Esophagus muscularis mucosa (tissue), 4 donors: ENCODE measurements at regions not wholly inside any gene's neighbourhood (a gene's known extent, or its start where the extent isn't known, plus 50 kb on each side); places are given as distances from the start of the nearest gene placed in this dataset.

ENCODE experiments used
- DNase-seq: peaks from one replicate; pipeline ENCODE4 v3.0.0-alpha.2; 2017; ENCODE audit errors: extremely low spot score
- H3K27ac ChIP-seq, 4 donors: fragments of 200-600 bp; sonication (generic); replicated peaks in 1 of 4; 1 replicate in 3 of 4; 2 replicates in 1 of 4; pipeline ENCODE4 v1.5.1; 2016 to 2019; ENCODE audit warnings: mild to moderate bottlenecking in 1 of 4
- H3K27me3 ChIP-seq, 4 donors: fragments of 200-600 bp; sonication (generic); one replicate each; pipeline versions ENCODE4 v1.5.1 to v1.6.0; 2016 to 2019
- H3K36me3 ChIP-seq, 4 donors: fragments of 200-600 bp; sonication (generic); one replicate each; pipeline ENCODE4 v1.5.1; 2016 to 2019
- H3K4me1 ChIP-seq, 4 donors: fragments of 200-600 bp; sonication (generic); one replicate each; pipeline ENCODE4 v1.5.1; 2016 to 2019
- H3K4me3 ChIP-seq, 4 donors: fragments of 200-600 bp; sonication (generic); 1 replicate in 2 of 4; 2 replicates in 2 of 4; pipeline ENCODE4 v1.5.1; 2016 to 2019; ENCODE audit warnings: mild to moderate bottlenecking in 4 of 4, moderate library complexity in 1 of 4
- H3K9me3 ChIP-seq, 4 donors: fragments of 200-600 bp; sonication (generic); 1 replicate in 3 of 4; 2 replicates in 1 of 4; pipeline ENCODE4 v1.5.1; 2016 to 2019
- EP300 ChIP-seq: sonication (generic); formaldehyde crosslinking; IDR thresholded peaks from one replicate; pipeline ENCODE4 v1.6.1; 2017; ENCODE audit warnings: antibody characterized with exemption
- POLR2A ChIP-seq: fragments of 450-650 bp; IDR thresholded peaks from one replicate; pipeline ENCODE4 v1.6.1; 2017; ENCODE audit warnings: antibody characterized with exemption, moderate library complexity, mild to moderate bottlenecking, low read depth
- POLR2AphosphoS5 ChIP-seq, 2 donors: sonication (generic); formaldehyde crosslinking; IDR thresholded peaks; one replicate each; pipeline ENCODE4 v1.6.1; 2017; ENCODE audit warnings: antibody characterized with exemption in 2 of 2
- WGBS: methylation state at CpG from one replicate; pipeline ENCODE4 v1.1.5; 2018; 5-methylcytosine and 5-hydroxymethylcytosine counted together
- intact Hi-C: fragments of 100-400 bp; cut with DNase I; formaldehyde crosslinking; loops from one replicate; pipeline ENCODE4 v1.15.1; 2023
- TF ChIP-seq, protein P1 (sequence below), 3 experiments: fragments of 200-600 bp in 2 of 3; fragments of 450-650 bp in 1 of 3; sonication (generic) in 2 of 3; IDR thresholded peaks; one replicate each; pipeline ENCODE4 v1.5.1; 2017 to 2019; ENCODE audit warnings: antibody characterized with exemption in 3 of 3, mild to moderate bottlenecking in 2 of 3, moderate library complexity in 1 of 3

DNA sequence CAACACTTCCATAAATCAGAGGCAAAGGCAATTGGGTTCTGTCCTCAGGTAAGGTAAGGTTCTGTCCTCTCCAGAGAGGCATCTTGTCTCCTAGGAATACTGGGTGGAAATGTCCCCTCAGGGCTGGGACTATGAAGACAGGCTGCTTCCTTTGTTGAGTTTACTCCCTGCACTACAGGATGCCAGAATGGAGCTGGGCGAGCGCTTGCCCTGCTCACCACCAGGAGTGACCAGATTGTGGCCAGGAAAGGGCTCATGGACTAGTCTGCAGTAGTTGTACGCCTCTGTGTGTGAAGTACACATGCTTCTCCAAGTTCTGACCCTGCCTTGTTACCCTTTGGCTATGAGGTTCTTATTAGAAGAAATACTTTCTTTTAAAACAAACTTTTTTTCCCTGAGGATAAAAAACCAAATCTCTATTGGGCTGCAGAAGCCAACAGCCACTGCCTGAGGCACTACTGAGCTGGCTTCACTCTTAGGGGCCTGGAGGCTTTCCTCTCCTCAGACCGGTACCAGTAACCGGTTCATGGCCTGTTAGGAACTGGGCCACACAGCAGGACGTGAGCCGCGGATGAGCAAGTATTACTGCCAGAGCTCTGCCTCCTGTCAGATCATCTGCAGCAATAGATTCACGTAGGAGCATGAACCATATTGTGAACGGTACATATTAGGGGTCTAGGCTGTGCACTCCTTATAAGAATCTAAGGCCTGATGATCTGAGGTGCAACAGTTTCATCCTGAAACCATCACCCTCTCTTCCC is 83.2 kb downstream of the DHRS2 start:
- H3K9me3 ChIP-seq, result no peaks in the 10 kb centered on the region
- DNase-seq, result no peak
- 80% methylated on average over 8 of the region's 10 CpGs for WGBS
- no peak overlapping the region for H3K27ac ChIP-seq
- no peaks in the 10 kb centered on the region for H3K36me3 ChIP-seq
- intact Hi-C loops, result no loop called here
- no peaks in the 10 kb centered on the region for H3K4me1 ChIP-seq
- H3K4me3 ChIP-seq, result no peak overlapping the region
- TF ChIP-seq, protein P1, sequence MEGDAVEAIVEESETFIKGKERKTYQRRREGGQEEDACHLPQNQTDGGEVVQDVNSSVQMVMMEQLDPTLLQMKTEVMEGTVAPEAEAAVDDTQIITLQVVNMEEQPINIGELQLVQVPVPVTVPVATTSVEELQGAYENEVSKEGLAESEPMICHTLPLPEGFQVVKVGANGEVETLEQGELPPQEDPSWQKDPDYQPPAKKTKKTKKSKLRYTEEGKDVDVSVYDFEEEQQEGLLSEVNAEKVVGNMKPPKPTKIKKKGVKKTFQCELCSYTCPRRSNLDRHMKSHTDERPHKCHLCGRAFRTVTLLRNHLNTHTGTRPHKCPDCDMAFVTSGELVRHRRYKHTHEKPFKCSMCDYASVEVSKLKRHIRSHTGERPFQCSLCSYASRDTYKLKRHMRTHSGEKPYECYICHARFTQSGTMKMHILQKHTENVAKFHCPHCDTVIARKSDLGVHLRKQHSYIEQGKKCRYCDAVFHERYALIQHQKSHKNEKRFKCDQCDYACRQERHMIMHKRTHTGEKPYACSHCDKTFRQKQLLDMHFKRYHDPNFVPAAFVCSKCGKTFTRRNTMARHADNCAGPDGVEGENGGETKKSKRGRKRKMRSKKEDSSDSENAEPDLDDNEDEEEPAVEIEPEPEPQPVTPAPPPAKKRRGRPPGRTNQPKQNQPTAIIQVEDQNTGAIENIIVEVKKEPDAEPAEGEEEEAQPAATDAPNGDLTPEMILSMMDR (IDR thresholded peaks at IDR 0.05), result no peak
- no peaks in the 10 kb centered on the region for H3K27me3 ChIP-seq

DNA sequence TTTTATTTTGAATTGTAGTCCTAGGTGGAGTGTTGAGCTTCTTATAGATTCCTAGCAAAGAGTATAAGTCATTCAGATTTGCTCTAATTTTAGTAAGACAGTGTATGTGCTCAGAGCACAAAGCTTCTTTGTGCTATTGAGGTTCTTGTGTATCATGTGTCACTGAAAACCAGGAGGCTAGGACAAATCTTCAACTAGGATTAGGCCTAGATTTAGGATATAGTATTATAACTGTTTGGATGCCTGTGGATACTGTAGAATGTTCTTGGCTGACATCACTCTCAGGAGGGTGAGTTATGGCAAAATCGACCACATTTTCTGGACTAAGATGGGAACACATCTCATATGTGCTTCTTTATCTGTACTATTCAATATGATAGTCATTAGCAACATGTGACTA is 86.5 kb downstream of the DHRS2 start:
- Histone ChIP-seq H3K9me3 (no peaks in the 10 kb centered on the region), H3K36me3 (no peaks in the 10 kb centered on the region), H3K4me1 (no peaks in the 10 kb centered on the region), H3K4me3 (no peak overlapping the region), H3K27me3 (no peaks in the 10 kb centered on the region), H3K27ac (no peak overlapping the region)
- no peak for DNase-seq
- intact Hi-C loops, result no loop called here
- WGBS, result 40% methylated on average over 1 of the region's 1 CpG
- TF ChIP-seq EP300, result no peak
- TF ChIP-seq, protein P1 (IDR thresholded peaks at IDR 0.05), result no peak

DNA sequence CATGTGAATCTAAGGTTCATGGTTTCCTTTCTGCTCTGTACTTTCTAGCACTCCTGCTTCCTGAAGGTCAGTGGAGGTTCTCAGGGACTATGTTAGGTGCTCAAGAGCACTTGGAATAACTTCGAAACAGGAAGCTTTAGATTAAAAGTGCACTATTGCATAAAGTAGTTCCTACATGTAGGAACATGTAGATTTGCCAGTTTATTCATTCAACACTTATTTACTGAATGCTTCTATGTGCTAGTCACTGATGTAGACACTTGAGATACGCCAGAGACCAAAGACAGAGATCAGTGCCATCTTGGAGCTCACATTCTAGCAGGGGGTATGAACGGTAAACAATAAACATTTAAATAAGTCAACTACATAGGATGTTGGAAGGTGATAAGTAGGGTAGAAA is 87.7 kb downstream of the DHRS2 start:
- Histone ChIP-seq H3K36me3 (no peaks in the 10 kb centered on the region), H3K9me3 (no peaks in the 10 kb centered on the region), H3K27ac (no peak overlapping the region), H3K4me1 (no peaks in the 10 kb centered on the region), H3K27me3 (no peaks in the 10 kb centered on the region), H3K4me3 (no peak overlapping the region)
- TF ChIP-seq POLR2AphosphoS5 (IDR thresholded peaks at IDR 0.05) (no peak), POLR2A (no peak), EP300 (no peak)
- TF ChIP-seq, protein P1 (IDR thresholded peaks at IDR 0.05), result no peak
- intact Hi-C loops, result no loop called here
- 79% methylated on average over 3 of the region's 3 CpGs for WGBS
- no peak for DNase-seq

DNA sequence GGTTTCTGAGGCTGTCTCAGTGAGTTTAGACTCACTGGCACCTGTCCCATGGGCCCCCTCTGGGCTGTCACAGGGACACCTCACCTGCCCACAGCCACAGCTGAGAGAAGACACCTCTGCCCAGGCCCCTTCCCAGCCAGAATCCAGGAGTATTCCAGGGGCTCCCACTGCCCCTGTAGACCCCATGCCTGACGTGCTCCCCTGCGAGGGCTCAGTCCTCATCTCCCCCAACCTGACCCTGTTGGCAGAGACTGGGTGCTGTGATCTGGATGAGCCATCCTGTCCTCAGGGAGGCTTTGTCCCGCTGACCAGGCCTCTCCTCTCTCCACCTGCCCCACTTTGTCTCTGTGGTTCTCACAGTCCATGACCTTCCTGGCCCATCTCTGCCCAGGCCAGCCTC is 89.4 kb downstream of the DHRS2 start:
- no peaks in the 10 kb centered on the region for H3K27me3 ChIP-seq
- TF ChIP-seq, protein P1 (IDR thresholded peaks at IDR 0.05), result no peak
- TF ChIP-seq POLR2AphosphoS5 (IDR thresholded peaks at IDR 0.05) (no peak), POLR2A (no peak), EP300 (no peak)
- intact Hi-C loops, result no loop called here
- no peak overlapping the region for H3K27ac ChIP-seq
- no peaks in the 10 kb centered on the region for H3K4me1 ChIP-seq
- no peaks in the 10 kb centered on the region for H3K9me3 ChIP-seq
- no peaks in the 10 kb centered on the region for H3K36me3 ChIP-seq
- H3K4me3 ChIP-seq, result no peak overlapping the region
- WGBS, result 88% methylated on average over 1 of the region's 3 CpGs
- DNase-seq, result no peak
